PC-9 (cell line): ENCODE measurements at regions not wholly inside any gene's neighbourhood (a gene's known extent, or its start where the extent isn't known, plus 50 kb on each side); places are given as distances from the start of the nearest gene placed in this dataset.

Source experiments
- EZH2 ChIP-seq: fragments of 200-600 bp; sonication (generic); IDR thresholded peaks from 2 replicates; pipeline ENCODE4 v1.8.0; 2017; ENCODE audit warnings: antibody characterized with exemption, low read depth
- TF ChIP-seq, protein P1 (sequence below): fragments of 200-600 bp; sonication (generic); conservative IDR thresholded peaks from 2 replicates; pipeline ENCODE4 v1.6.1; 2017; ENCODE audit warnings: mixed run types, antibody characterized with exemption, mild to moderate bottlenecking, moderate library complexity

DNA sequence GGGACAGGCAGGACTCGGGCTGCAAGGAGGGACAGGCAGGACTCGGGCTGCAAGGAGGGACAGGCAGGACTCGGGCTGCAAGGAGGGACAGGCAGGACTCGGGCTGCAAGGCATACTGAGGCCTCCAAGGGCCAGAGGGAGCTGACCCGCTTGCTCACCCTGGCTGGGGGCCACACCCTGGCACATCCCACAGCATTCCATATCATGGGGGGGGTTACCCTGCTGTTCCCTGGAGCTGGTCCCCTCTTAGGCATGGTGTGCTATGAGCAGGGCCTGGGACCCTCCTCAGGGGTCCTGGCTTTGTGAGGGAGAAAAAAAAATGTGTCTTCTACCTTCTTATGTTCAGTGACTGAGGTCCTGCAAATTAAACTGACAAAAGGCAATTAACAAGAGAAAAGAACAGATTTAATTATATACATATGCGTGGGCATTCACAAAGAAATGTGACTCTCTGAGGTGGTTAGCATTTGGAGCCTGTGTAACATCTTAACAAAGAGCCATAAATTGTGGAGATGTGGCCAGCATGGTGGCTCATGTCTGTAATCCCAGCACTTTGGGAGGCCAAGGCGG lies 97.6 kb upstream of the ALDH1A3 start:
- no peak for TF ChIP-seq EZH2
- TF ChIP-seq, protein P1, sequence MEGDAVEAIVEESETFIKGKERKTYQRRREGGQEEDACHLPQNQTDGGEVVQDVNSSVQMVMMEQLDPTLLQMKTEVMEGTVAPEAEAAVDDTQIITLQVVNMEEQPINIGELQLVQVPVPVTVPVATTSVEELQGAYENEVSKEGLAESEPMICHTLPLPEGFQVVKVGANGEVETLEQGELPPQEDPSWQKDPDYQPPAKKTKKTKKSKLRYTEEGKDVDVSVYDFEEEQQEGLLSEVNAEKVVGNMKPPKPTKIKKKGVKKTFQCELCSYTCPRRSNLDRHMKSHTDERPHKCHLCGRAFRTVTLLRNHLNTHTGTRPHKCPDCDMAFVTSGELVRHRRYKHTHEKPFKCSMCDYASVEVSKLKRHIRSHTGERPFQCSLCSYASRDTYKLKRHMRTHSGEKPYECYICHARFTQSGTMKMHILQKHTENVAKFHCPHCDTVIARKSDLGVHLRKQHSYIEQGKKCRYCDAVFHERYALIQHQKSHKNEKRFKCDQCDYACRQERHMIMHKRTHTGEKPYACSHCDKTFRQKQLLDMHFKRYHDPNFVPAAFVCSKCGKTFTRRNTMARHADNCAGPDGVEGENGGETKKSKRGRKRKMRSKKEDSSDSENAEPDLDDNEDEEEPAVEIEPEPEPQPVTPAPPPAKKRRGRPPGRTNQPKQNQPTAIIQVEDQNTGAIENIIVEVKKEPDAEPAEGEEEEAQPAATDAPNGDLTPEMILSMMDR = no peak
